Left forelimb (tissue), 1 donor: ENCODE measurements at regions not wholly inside any gene's neighbourhood (a gene's known extent, or its start where the extent isn't known, plus 50 kb on each side); places are given as distances from the start of the nearest gene placed in this dataset.
"Not testable (repeated sequence)": the region's sequence is repeated elsewhere in the genome, so short reads cannot be mapped to it uniquely, and the experiment has no call there.

ENCODE experiments used
- DNase-seq: peaks from one replicate; pipeline ENCODE4 v3.0.0-alpha.2; 2018; ENCODE audit warnings: low spot score

- DNase-seq = no peak
Measured at GRCh38 chr4:173763389-173763788, 233.4 kb upstream of the HAND2 start.

GRCh38 chr4:173761938-173762337, 231.9 kb upstream of the HAND2 start:
- no peak for DNase-seq

- DNase-seq = no peak
Measured at GRCh38 chr4:173761236-173761635, 231.2 kb upstream of the HAND2 start.

GRCh38 chr4:173758132-173758531, 228.1 kb upstream of the HAND2 start:
- DNase-seq = no peak

- DNase-seq = no peak
Measured at GRCh38 chr4:173753408-173753807, 223.4 kb upstream of the HAND2 start.

GRCh38 chr4:173752610-173753230, 222.7 kb upstream of the HAND2 start:
- DNase-seq = no peak

- no peak for DNase-seq
Measured at GRCh38 chr4:173748353-173748752, 218.3 kb upstream of the HAND2 start.

GRCh38 chr4:173747537-173748257, 217.7 kb upstream of the HAND2 start:
- DNase-seq = no peak

GRCh38 chr4:173746424-173746823, 216.4 kb upstream of the HAND2 start:
- no peak for DNase-seq

- no peak for DNase-seq
Measured at GRCh38 chr4:173745765-173746164, 215.7 kb upstream of the HAND2 start.

- no peak for DNase-seq
Measured at GRCh38 chr4:173736840-173737239, 206.8 kb upstream of the HAND2 start.

- DNase-seq = no peak
Measured at GRCh38 chr4:173735585-173735984, 205.6 kb upstream of the HAND2 start.

GRCh38 chr4:173735049-173735448, 205.0 kb upstream of the HAND2 start:
- no peak for DNase-seq

- DNase-seq = no peak
Measured at GRCh38 chr4:173731257-173731656, 201.2 kb upstream of the HAND2 start.

- DNase-seq = no peak
Measured at GRCh38 chr4:173722075-173722474, 192.0 kb upstream of the HAND2 start.

- not testable (repeated sequence) for DNase-seq
Measured at GRCh38 chr4:173718504-173718903, 188.5 kb upstream of the HAND2 start.

GRCh38 chr4:173717581-173717980, 187.6 kb upstream of the HAND2 start:
- DNase-seq = no peak

- no peak for DNase-seq
Measured at GRCh38 chr4:173714456-173714855, 184.4 kb upstream of the HAND2 start.

GRCh38 chr4:173713026-173713425, 183.0 kb upstream of the HAND2 start:
- DNase-seq = no peak

GRCh38 chr4:173707658-173708419, 177.8 kb upstream of the HAND2 start:
- DNase-seq = no peak

GRCh38 chr4:173704201-173704600, 174.2 kb upstream of the HAND2 start:
- DNase-seq = no peak

GRCh38 chr4:173703021-173703420, 173.0 kb upstream of the HAND2 start:
- DNase-seq = no peak

GRCh38 chr4:173700650-173701049, 170.6 kb upstream of the HAND2 start:
- DNase-seq = no peak
